ENCODE measurements at regions not wholly inside any gene's neighbourhood (a gene's known extent, or its start where the extent isn't known, plus 50 kb on each side); places are given as distances from the start of the nearest gene placed in this dataset.

DNA sequence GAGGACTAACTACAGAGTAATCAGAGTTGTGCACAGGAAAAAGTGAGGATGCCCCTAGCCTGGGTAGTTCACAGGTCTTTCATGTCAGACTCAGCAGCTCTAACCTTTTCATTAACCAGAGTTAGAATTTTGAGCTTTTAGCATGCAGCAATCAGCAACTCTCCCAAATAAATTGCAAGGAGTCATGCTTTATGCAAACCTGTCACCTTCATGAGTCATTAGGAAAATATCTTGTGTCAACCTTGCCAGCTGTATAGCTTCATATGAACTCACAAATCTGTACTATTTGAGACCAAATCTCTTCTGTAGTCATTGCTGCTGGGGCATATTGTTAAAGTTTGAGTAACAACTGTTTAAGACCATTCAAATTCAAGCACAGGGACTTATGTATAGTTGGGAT lies 382.3 kb upstream of the NT5C1B start:
- H3K27ac ChIP-seq (ENCODE audit: extremely low read depth, low read depth, low read length) = no peak overlapping the region
- H3K4me1 ChIP-seq (ENCODE audit: control insufficient read depth, insufficient read depth, low read length) = peaks cover 13% of the 10 kb centered on the region
- ChIA-PET POLR2A (no interaction called here), CTCF (interaction anchor here (0.7 kb wide), 1 partner anchor 130 kb away, joined by 3 read pairs; no protein-coding TSS in a partner anchor)
- H3K4me3 ChIP-seq (ENCODE audit: low read depth, low read length) = no peak overlapping the region
- H3K36me3 ChIP-seq (ENCODE audit: control insufficient read depth in 2 of 2, insufficient read depth in 1 of 2, low read length in 2 of 2) = no peaks in the 10 kb centered on the region
- TF ChIP-seq KLF1 (tag by site-specific recombination; IDR thresholded peaks at IDR 0.05) (no peak), ZNF114 (tag by site-specific recombination; IDR thresholded peaks at IDR 0.05) (no peak), ZBTB1 (tag by site-specific recombination; IDR thresholded peaks at IDR 0.05) (no peak), ZNF555 (tag by site-specific recombination; conservative IDR thresholded peaks at IDR 0.05) (no peak), ATF2 (tag by site-specific recombination; IDR thresholded peaks at IDR 0.05; ENCODE audit: low read depth) (no peak), SP2 (tag by site-specific recombination; IDR thresholded peaks at IDR 0.05) (no peak)
- TF ChIP-seq, protein P1, sequence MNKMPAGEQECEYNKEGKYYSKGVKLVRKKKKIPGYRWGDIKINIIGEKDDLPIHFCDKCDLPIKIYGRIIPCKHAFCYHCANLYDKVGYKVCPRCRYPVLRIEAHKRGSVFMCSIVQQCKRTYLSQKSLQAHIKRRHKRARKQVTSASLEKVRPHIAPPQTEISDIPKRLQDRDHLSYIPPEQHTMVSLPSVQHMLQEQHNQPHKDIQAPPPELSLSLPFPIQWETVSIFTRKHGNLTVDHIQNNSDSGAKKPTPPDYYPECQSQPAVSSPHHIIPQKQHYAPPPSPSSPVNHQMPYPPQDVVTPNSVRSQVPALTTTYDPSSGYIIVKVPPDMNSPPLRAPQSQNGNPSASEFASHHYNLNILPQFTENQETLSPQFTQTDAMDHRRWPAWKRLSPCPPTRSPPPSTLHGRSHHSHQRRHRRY (tag by site-specific recombination; IDR thresholded peaks at IDR 0.05) = no peak
- H3K9me3 ChIP-seq (ENCODE audit: control insufficient read depth, insufficient read depth, low read depth, low read length) = no peaks in the 10 kb centered on the region

- Histone ChIP-seq H3K36me3 (ENCODE audit: control insufficient read depth in 2 of 2, insufficient read depth in 1 of 2, low read length in 2 of 2) (no peaks in the 10 kb centered on the region), H3K4me3 (ENCODE audit: low read depth, low read length) (no peak overlapping the region), H3K4me1 (ENCODE audit: control insufficient read depth, insufficient read depth, low read length) (peaks cover 7% of the 10 kb centered on the region), H3K27ac (ENCODE audit: extremely low read depth, low read depth, low read length) (no peak overlapping the region), H3K9me3 (ENCODE audit: control insufficient read depth, insufficient read depth, low read depth, low read length) (no peaks in the 10 kb centered on the region)
- TF ChIP-seq ZNF707 (tag by site-specific recombination; IDR thresholded peaks at IDR 0.05) = no peak
- no peak for TF ChIP-seq ZNF747 (tag by site-specific recombination; IDR thresholded peaks at IDR 0.05)
- no peak for TF ChIP-seq ZNF514 (tag by site-specific recombination; IDR thresholded peaks at IDR 0.05)
- no peak for TF ChIP-seq ZBTB20 (tag by site-specific recombination; IDR thresholded peaks at IDR 0.05)
- no peak for TF ChIP-seq TRIM28 (IDR thresholded peaks at IDR 0.05; ENCODE audit: borderline replicate concordance, low read length)
- no peak for TF ChIP-seq ATF2 (tag by site-specific recombination; IDR thresholded peaks at IDR 0.05; ENCODE audit: low read depth)
- TF ChIP-seq MYNN (tag by site-specific recombination; IDR thresholded peaks at IDR 0.05; ENCODE audit: borderline replicate concordance) = no peak
- no peak for TF ChIP-seq ZNF423 (tag by site-specific recombination; IDR thresholded peaks at IDR 0.05)
- TF ChIP-seq ZIC2 (tag by site-specific recombination; IDR thresholded peaks at IDR 0.05) = no peak
- no peak for TF ChIP-seq ZNF169 (tag by site-specific recombination; IDR thresholded peaks at IDR 0.05)
- no peak for TF ChIP-seq INSM2 (tag by site-specific recombination; IDR thresholded peaks at IDR 0.05)
- no peak for TF ChIP-seq ZNF37A (tag by site-specific recombination; IDR thresholded peaks at IDR 0.05)
- TF ChIP-seq HOXA7 (CRISPR knock-in tag; IDR thresholded peaks at IDR 0.05; ENCODE audit: borderline replicate concordance) = no peak
- no peak for TF ChIP-seq ZNF571 (tag by site-specific recombination; IDR thresholded peaks at IDR 0.05)
- no peak for TF ChIP-seq ZSCAN30 (tag by site-specific recombination; IDR thresholded peaks at IDR 0.05)
- no peak for TF ChIP-seq ZNF280D (tag by site-specific recombination; IDR thresholded peaks at IDR 0.05)
- TF ChIP-seq GLIS1 (tag by site-specific recombination; IDR thresholded peaks at IDR 0.05) = no peak
- TF ChIP-seq WT1 (tag by site-specific recombination; IDR thresholded peaks at IDR 0.05) = no peak
- POLR2A ChIA-PET = no interaction called here
- CTCF ChIA-PET = interaction anchor here (0.7 kb wide), 1 partner anchor 130 kb away, joined by 3 read pairs; no protein-coding TSS in a partner anchor
These were observed 381.7 kb upstream of the NT5C1B start for GRCh38 chr2:18971069-18971378.

All from HEK293 (cell line).